ENCODE measurements at regions not wholly inside any gene's neighbourhood (a gene's known extent, or its start where the extent isn't known, plus 50 kb on each side); places are given as distances from the start of the nearest gene placed in this dataset. TPM values are rescaled to one million over a fixed set of nuclear protein-coding genes. Genes with fewer than 3 reads are reported as not detected.

DNA sequence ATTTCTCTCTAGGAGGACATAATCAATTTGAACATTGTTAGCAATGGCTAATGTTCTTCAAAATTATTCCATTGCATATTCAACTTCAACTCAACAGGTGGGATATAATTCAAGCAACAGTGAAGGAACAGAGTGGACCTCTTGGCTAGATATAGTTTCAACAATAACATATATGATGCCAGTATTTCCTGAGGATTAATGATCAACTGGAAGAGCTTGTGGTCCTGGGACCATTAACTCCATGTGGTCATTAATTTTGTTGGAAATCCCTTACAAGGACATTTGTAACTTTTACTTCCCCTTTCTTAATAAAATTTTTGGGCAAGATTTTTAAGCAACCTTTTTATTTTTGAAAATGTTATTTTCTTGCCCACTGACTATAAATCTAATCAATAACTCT is 54.3 kb upstream of the ROBO2 start:
- no peak overlapping the region for H3K4me3 ChIP-seq
- intact Hi-C loops (cut with DNase I), result no loop called here
- H3K27me3 ChIP-seq, result no peaks in the 10 kb centered on the region
- TF ChIP-seq EP300 (IDR thresholded peaks at IDR 0.05) (no peak), POLR2A (IDR thresholded peaks at IDR 0.05) (no peak)
- TF ChIP-seq, protein P1, sequence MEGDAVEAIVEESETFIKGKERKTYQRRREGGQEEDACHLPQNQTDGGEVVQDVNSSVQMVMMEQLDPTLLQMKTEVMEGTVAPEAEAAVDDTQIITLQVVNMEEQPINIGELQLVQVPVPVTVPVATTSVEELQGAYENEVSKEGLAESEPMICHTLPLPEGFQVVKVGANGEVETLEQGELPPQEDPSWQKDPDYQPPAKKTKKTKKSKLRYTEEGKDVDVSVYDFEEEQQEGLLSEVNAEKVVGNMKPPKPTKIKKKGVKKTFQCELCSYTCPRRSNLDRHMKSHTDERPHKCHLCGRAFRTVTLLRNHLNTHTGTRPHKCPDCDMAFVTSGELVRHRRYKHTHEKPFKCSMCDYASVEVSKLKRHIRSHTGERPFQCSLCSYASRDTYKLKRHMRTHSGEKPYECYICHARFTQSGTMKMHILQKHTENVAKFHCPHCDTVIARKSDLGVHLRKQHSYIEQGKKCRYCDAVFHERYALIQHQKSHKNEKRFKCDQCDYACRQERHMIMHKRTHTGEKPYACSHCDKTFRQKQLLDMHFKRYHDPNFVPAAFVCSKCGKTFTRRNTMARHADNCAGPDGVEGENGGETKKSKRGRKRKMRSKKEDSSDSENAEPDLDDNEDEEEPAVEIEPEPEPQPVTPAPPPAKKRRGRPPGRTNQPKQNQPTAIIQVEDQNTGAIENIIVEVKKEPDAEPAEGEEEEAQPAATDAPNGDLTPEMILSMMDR (IDR thresholded peaks at IDR 0.05), result no peak
- H3K4me1 ChIP-seq (ENCODE audit: insufficient read depth), result no peaks in the 10 kb centered on the region
- no peaks in the 10 kb centered on the region for H3K36me3 ChIP-seq
- no peak overlapping the region for H3K27ac ChIP-seq
- DNase-seq, result no peak
- no peaks in the 10 kb centered on the region for H3K9me3 ChIP-seq

DNA sequence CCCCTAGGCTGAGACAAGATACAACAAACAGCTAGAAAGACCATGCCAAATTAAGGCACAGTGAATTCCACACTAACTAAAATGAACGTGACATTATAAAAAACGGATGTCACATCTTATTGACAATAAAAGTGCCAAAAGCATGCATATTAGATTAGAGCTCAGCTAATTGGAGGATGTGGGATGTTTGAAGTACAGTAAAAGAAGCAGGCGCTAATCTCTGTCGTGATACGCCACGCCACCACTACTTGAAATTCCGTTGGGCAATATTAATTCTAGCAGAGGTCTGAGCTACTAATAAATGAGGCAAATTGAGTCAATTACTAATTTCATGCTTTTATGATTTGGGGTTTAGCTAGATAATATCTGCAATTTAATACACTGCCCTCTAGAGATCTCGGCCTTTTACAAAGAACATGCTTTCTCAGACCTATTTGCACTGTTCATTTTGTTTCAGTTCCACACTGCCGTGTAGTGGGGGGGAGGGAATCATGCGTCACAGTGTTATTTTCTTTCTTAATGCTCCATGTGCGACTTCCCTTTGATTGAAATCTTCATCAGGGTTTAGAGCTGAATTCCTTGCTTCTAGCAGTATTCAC is 52.9 kb upstream of the ROBO2 start:
- no peaks in the 10 kb centered on the region for H3K4me1 ChIP-seq (ENCODE audit: insufficient read depth)
- H3K27me3 ChIP-seq, result no peaks in the 10 kb centered on the region
- WGBS, 3 donors, result 90 to 92% (median 90%) methylated on average over 11 of the region's 11 CpGs
- H3K9me3 ChIP-seq, result no peaks in the 10 kb centered on the region
- TF ChIP-seq POLR2A (IDR thresholded peaks at IDR 0.05) (no peak), EP300 (IDR thresholded peaks at IDR 0.05) (no peak)
- TF ChIP-seq, protein P1 (IDR thresholded peaks at IDR 0.05), result no peak
- no peak for DNase-seq
- no peaks in the 10 kb centered on the region for H3K36me3 ChIP-seq
- no peak overlapping the region for H3K27ac ChIP-seq
- H3K4me3 ChIP-seq, result no peak overlapping the region
- intact Hi-C loops (cut with DNase I), result no loop called here

Small RNA genes lying in the stretch of these regions (small RNA-seq; reads per million reads assigned to genes)
- not detected for gene RF00019

All from ovary (tissue), 7 donors.